GM18502 (cell line): ENCODE measurements at regions not wholly inside any gene's neighbourhood (a gene's known extent, or its start where the extent isn't known, plus 50 kb on each side); places are given as distances from the start of the nearest gene placed in this dataset.
"Not testable (repeated sequence)": the region's sequence is repeated elsewhere in the genome, so short reads cannot be mapped to it uniquely, and the experiment has no call there.

Experiments
- ATAC-seq: cut with Tn5 transposase; IDR thresholded peaks from one replicate; pipeline ENCODE4 v1.9.1; 2021; ENCODE audit warnings: mild to moderate bottlenecking; ENCODE audit not compliant: unreplicated experiment, poor library complexity

DNA sequence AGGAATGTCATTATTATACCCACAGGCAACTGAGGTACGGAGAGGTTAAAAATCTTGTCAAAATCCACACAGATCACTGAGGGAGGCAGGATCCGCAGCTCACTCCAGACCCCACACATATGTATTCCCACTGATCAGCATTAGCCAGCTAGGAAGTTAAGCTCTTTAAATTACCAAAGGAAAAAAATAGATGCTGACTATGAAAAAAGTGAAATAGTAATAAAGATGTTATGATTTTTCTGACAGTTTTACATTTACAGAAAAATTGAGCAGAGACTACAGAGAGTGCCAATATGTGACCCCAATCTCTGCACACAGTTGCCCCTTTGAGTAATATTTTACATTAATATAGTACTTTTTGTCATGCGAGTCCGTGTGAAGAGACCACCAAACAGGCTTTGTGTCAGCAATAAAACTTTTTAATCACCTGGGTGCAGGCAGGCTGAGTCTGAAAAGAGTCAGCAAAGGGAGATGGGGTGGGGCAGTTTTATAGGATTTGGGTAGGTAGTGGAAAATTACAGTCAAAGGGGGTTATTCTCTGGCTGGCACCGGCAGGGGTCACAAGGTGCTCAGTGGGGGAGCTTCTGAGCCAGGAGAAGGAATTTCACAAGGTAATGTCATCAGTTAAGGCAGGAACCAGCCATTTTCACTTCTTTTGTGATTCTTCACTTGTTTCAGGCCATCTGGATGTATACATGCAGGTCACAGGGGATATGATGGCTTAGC lies 61.9 kb upstream of the NAA35 start:
- not testable (repeated sequence) for ATAC-seq

DNA sequence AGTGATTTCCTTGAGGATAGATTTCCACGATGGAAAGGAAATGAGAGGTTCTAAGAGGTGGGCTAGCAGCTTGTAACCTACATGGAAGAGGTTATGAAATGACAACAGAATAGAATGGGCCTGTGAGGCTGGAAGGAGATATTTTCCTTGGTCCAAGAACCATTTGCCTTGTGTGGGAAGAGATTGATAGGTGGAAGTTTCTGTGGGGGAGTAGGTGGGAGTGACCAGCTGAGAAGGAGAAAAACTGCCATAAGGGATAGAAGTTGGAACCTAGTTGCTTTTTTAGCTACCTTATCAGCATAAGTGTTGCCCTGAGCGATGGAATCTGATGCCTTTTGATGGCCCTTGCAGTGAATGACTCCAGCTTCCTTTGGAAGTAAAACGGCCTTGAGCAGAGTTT lies 60.4 kb upstream of the NAA35 start:
- ATAC-seq, result not testable (repeated sequence)

DNA sequence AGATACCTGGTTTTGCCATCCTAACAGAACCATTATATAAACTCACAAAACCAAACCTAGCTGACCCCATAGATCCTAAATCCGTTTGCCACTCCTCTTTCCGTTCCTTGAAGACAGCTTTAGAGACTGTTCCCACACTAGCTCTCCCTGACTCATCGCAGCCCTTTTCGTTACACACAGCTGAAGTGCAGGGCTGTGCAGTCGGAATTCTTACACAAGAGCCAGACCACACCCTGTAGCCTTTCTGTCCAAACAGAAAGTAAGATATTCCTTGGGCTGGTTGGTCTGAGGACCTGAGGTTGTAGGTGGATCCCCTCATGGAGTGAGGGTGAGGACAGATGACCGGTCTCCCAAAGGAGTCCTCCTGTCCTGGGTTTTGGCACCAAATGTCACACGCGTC lies 56.7 kb upstream of the NAA35 start:
- no peak for ATAC-seq

DNA sequence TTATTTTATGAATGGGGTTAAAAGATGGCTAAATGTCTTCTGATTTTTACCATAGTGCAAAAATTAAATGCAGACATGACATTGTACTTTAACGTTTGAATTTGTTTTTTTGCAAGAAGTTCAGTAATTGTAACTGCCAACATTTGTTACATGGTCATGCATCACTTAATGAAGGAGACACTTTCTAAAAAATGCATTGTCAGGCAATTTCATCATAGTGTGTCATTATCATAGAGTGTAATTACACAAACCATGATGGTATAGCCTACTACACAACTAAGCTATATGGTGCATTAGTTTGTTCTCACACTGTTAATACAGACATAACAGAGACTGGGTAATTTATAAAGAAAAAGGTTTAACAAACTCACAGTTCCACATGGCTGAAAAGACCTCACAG lies 50.0 kb upstream of the NAA35 start:
- no peak for ATAC-seq
